ENCODE measurements at regions not wholly inside any gene's neighbourhood (a gene's known extent, or its start where the extent isn't known, plus 50 kb on each side); places are given as distances from the start of the nearest gene placed in this dataset.

DNA sequence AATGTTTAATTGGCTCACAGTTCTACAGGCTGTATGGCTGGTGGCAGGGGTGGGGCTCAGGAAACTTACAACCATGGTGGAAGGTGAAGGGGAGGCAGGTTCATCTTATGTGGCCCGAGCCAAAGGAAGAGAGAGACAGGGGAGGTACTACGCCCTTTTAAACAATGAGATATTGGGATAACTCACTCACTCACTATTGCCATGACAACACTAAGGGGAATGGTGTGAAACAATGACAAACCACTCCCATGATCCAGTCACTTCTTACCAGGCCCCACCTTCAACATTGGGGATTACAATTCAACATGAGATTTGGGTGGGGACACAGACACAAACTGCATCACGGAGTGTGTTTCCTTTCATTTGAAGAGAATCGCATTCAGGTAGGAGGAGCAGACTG lies 220.9 kb downstream of the GADD45G start:
- TF ChIP-seq, protein P1, sequence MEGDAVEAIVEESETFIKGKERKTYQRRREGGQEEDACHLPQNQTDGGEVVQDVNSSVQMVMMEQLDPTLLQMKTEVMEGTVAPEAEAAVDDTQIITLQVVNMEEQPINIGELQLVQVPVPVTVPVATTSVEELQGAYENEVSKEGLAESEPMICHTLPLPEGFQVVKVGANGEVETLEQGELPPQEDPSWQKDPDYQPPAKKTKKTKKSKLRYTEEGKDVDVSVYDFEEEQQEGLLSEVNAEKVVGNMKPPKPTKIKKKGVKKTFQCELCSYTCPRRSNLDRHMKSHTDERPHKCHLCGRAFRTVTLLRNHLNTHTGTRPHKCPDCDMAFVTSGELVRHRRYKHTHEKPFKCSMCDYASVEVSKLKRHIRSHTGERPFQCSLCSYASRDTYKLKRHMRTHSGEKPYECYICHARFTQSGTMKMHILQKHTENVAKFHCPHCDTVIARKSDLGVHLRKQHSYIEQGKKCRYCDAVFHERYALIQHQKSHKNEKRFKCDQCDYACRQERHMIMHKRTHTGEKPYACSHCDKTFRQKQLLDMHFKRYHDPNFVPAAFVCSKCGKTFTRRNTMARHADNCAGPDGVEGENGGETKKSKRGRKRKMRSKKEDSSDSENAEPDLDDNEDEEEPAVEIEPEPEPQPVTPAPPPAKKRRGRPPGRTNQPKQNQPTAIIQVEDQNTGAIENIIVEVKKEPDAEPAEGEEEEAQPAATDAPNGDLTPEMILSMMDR (conservative IDR thresholded peaks at IDR 0.05 in 1 of 2, IDR thresholded peaks at IDR 0.05 in 1 of 2; ENCODE audit: extremely low read depth in 1 of 2, insufficient read depth in 1 of 2, low read depth in 1 of 2, low read length in 2 of 2), result no peak
- TF ChIP-seq EZH2 (IDR thresholded peaks at IDR 0.05; ENCODE audit: borderline replicate concordance, low read length), result no peak

Measured in mammary epithelial cell (primary cell).